HUES64 (cell line): ENCODE measurements at regions not wholly inside any gene's neighbourhood (a gene's known extent, or its start where the extent isn't known, plus 50 kb on each side); places are given as distances from the start of the nearest gene placed in this dataset.

Source experiments
- H3K27ac ChIP-seq: 2 replicates; pipeline ENCODE4 v1.7.0; 2013; ENCODE audit warnings: low read depth, low read length, inconsistent platforms
- H3K27me3 ChIP-seq: 2 replicates; pipeline ENCODE4 v1.6.1; 2013; ENCODE audit warnings: mild to moderate bottlenecking, low read length; ENCODE audit not compliant: insufficient read depth
- H3K36me3 ChIP-seq: 2 replicates; pipeline ENCODE4 v1.6.1; 2013; ENCODE audit warnings: mild to moderate bottlenecking, low read length; ENCODE audit not compliant: insufficient read depth
- H3K4me1 ChIP-seq: 2 replicates; pipeline ENCODE4 v1.6.1; 2013; ENCODE audit warnings: mild to moderate bottlenecking, low read length, moderate library complexity; ENCODE audit not compliant: insufficient read depth
- H3K4me3 ChIP-seq: 2 replicates; pipeline ENCODE4 v1.5.1; 2013; ENCODE audit warnings: mild to moderate bottlenecking, low read length, moderate library complexity
- H3K9ac ChIP-seq: 2 replicates; pipeline ENCODE4 v1.6.1; 2013; ENCODE audit warnings: mild to moderate bottlenecking, low read depth, low read length
- H3K9me3 ChIP-seq: 2 replicates; pipeline ENCODE4 v1.6.1; 2013; ENCODE audit warnings: low read depth, low read length; ENCODE audit not compliant: insufficient read depth
- WGBS: fragments of 150-250, 120-280 bp; methylation state at CpG from one replicate; pipeline ENCODE4 v1.1.7; 2013; ENCODE audit warnings: missing lambda C conversion rate; 5-methylcytosine and 5-hydroxymethylcytosine counted together

GRCh38 chr6:44533421-44533820, 145.9 kb downstream of the CDC5L start:
- Histone ChIP-seq H3K9ac (no peak overlapping the region), H3K4me3 (no peak overlapping the region), H3K9me3 (no peaks in the 10 kb centered on the region), H3K27me3 (no peaks in the 10 kb centered on the region), H3K4me1 (no peaks in the 10 kb centered on the region; the same call in 1 of the 2 replicates), H3K36me3 (no peaks in the 10 kb centered on the region), H3K27ac (no peak overlapping the region)
- WGBS: 91% methylated on average over 2 of the region's 2 CpGs

- WGBS: 91% methylated on average over 5 of the region's 5 CpGs
- Histone ChIP-seq H3K4me1 (no peaks in the 10 kb centered on the region; the same call in 1 of the 2 replicates), H3K27ac (no peak overlapping the region), H3K9ac (no peak overlapping the region), H3K27me3 (no peaks in the 10 kb centered on the region), H3K9me3 (no peaks in the 10 kb centered on the region), H3K4me3 (no peak overlapping the region), H3K36me3 (no peaks in the 10 kb centered on the region)
Measured at GRCh38 chr6:44534291-44534690, 146.8 kb downstream of the CDC5L start.

GRCh38 chr6:44535446-44535845, 147.9 kb downstream of the CDC5L start:
- 80% methylated on average over 6 of the region's 6 CpGs for whole genome bisulfite sequencing
- Histone ChIP-seq H3K9ac (no peak overlapping the region), H3K36me3 (no peaks in the 10 kb centered on the region), H3K27ac (no peak overlapping the region), H3K9me3 (no peaks in the 10 kb centered on the region), H3K4me3 (no peak overlapping the region), H3K4me1 (no peaks in the 10 kb centered on the region; the same call in 1 of the 2 replicates), H3K27me3 (no peaks in the 10 kb centered on the region)

- Histone ChIP-seq H3K27me3 (no peaks in the 10 kb centered on the region), H3K9me3 (no peaks in the 10 kb centered on the region; the same call in 1 of the 2 replicates), H3K27ac (no peak overlapping the region), H3K4me3 (no peak overlapping the region), H3K4me1 (no peaks in the 10 kb centered on the region; the same call in 1 of the 2 replicates), H3K9ac (no peak overlapping the region), H3K36me3 (no peaks in the 10 kb centered on the region)
- 93% methylated on average over 4 of the region's 4 CpGs for WGBS
Measured at GRCh38 chr6:44535967-44536366, 148.5 kb downstream of the CDC5L start.

GRCh38 chr6:44537306-44538049, 150.0 kb downstream of the CDC5L start:
- WGBS: 93% methylated on average over 10 of the region's 10 CpGs
- H3K36me3 ChIP-seq: no peaks in the 10 kb centered on the region
- peaks cover 9% of the 10 kb centered on the region for H3K4me1 ChIP-seq
- H3K27me3 ChIP-seq: no peaks in the 10 kb centered on the region
- no peaks in the 10 kb centered on the region; the same call in 1 of the 2 replicates for H3K9me3 ChIP-seq
- no peak overlapping the region for H3K27ac ChIP-seq
- H3K4me3 ChIP-seq: no peak overlapping the region
- H3K9ac ChIP-seq: no peak overlapping the region

- no peaks in the 10 kb centered on the region for H3K36me3 ChIP-seq
Measured at GRCh38 chr6:44538131-44538806, 150.8 kb downstream of the CDC5L start.

GRCh38 chr6:44538807-44539201, 151.3 kb downstream of the CDC5L start:
- H3K9ac ChIP-seq: no peak overlapping the region
- no peaks in the 10 kb centered on the region for H3K36me3 ChIP-seq
- WGBS: 98% methylated on average over 2 of the region's 2 CpGs
- no peak overlapping the region for H3K27ac ChIP-seq
- no peak overlapping the region for H3K4me3 ChIP-seq
- H3K27me3 ChIP-seq: no peaks in the 10 kb centered on the region
- H3K4me1 ChIP-seq: peaks cover 19% of the 10 kb centered on the region
- H3K9me3 ChIP-seq: no peaks in the 10 kb centered on the region; the same call in 1 of the 2 replicates

More at GRCh38 chr6:44538131-44538806, 150.8 kb downstream of the CDC5L start:
- Histone ChIP-seq H3K27me3 (no peaks in the 10 kb centered on the region), H3K9ac (no peak overlapping the region), H3K4me1 (peaks cover 17% of the 10 kb centered on the region), H3K9me3 (no peaks in the 10 kb centered on the region; the same call in 1 of the 2 replicates), H3K27ac (no peak overlapping the region), H3K4me3 (no peak overlapping the region)
- 93% methylated on average over 7 of the region's 7 CpGs for WGBS

- 96% methylated on average over 3 of the region's 3 CpGs for WGBS
- Histone ChIP-seq H3K27ac (no peak overlapping the region), H3K4me3 (no peak overlapping the region), H3K9ac (no peak overlapping the region), H3K27me3 (no peaks in the 10 kb centered on the region), H3K36me3 (no peaks in the 10 kb centered on the region), H3K9me3 (no peaks in the 10 kb centered on the region; the same call in 1 of the 2 replicates), H3K4me1 (peaks cover 19% of the 10 kb centered on the region)
Measured at GRCh38 chr6:44539701-44540355, 152.3 kb downstream of the CDC5L start.

- H3K36me3 ChIP-seq: no peaks in the 10 kb centered on the region
- H3K9me3 ChIP-seq: no peaks in the 10 kb centered on the region; the same call in 1 of the 2 replicates
- H3K9ac ChIP-seq: no peak overlapping the region
- peaks cover 19% of the 10 kb centered on the region for H3K4me1 ChIP-seq
- WGBS: 93% methylated on average over 4 of the region's 4 CpGs
- H3K27ac ChIP-seq: no peak overlapping the region
- H3K4me3 ChIP-seq: no peak overlapping the region
- H3K27me3 ChIP-seq: no peaks in the 10 kb centered on the region
Measured at GRCh38 chr6:44540881-44541280, 153.4 kb downstream of the CDC5L start.

GRCh38 chr6:44542401-44543116, 155.1 kb downstream of the CDC5L start:
- WGBS: 36% methylated on average over 20 of the region's 21 CpGs
- H3K4me1 ChIP-seq: peaks cover 19% of the 10 kb centered on the region
- no peaks in the 10 kb centered on the region for H3K27me3 ChIP-seq
- H3K9me3 ChIP-seq: no peaks in the 10 kb centered on the region; the same call in 1 of the 2 replicates
- H3K4me3 ChIP-seq: 0 out of 2 replicates have a peak overlapping the region, but pooled peaks have one; percentile 0
- H3K36me3 ChIP-seq: no peaks in the 10 kb centered on the region
- peak overlapping the region; percentile 81 for H3K27ac ChIP-seq
- peak overlapping the region; percentile 39 for H3K9ac ChIP-seq
